ENCODE measurements at regions not wholly inside any gene's neighbourhood (a gene's known extent, or its start where the extent isn't known, plus 50 kb on each side); places are given as distances from the start of the nearest gene placed in this dataset.
A peak's percentile ranks its signal among the peaks of the same experiment; 100 is the strongest.

GRCh38 chr5:9720361-9720760 is 90.2 kb upstream of the TAS2R1 start:
- H3K4me2 ChIP-seq (ENCODE audit: low read depth, low read length) = no peak overlapping the region
- H3K4ac ChIP-seq (ENCODE audit: low read depth, low read length) = peak overlapping the region; percentile 40
- H4K8ac ChIP-seq (ENCODE audit: low read depth in 2 of 2, low read length in 2 of 2) = no peak overlapping the region
- H4K91ac ChIP-seq (ENCODE audit: insufficient read depth, low read depth, low read length) = peak overlapping the region; percentile 61
- peaks cover 0 to 2% of the 10 kb centered on the region in 2 experiments; a peak in 1 of 4 replicates for H3K79me1 ChIP-seq (ENCODE audit: low read depth in 1 of 2, low read length in 2 of 2)
- no peak overlapping the region for H3K27ac ChIP-seq (ENCODE audit: insufficient read depth, low read length)
- ChIA-PET CTCF (interaction anchor here (0.6 kb wide), 1 partner anchor 35 kb away, joined by 3 read pairs; no protein-coding TSS in a partner anchor), POLR2A (ENCODE audit: unreplicated experiment) (no interaction called here)
- no peaks in the 10 kb centered on the region for H4K20me1 ChIP-seq (ENCODE audit: insufficient read depth, low read length)
- BruUV-seq (replicated peaks) = no TSS peak
- no peak overlapping the region; the same call in 1 of the 2 replicates for H2BK20ac ChIP-seq (ENCODE audit: low read depth, low read length)
- 94% methylated on average over 2 of the region's 5 CpGs; no CpG with 5 or more reads in 1 of the 2 experiments for WGBS, 2 experiments (ENCODE audit: extremely low coverage in 2 of 2, insufficient read length in 1 of 2)
- dilution Hi-C loops (cut with HindIII; ENCODE audit: low sequenced_read_pairs, unreplicated experiment) (no loop called here), in situ Hi-C loops (cut with MboI; ENCODE audit: low sequenced_read_pairs) (no loop called here), intact Hi-C loops (cut with micrococcal nuclease) (no loop called here)
- H3K18ac ChIP-seq (ENCODE audit: low read depth, low read length) = no peak overlapping the region
- H3K27me3 ChIP-seq (ENCODE audit: control insufficient read depth, insufficient read depth, low read length) = no peaks in the 10 kb centered on the region
- peaks cover 9% of the 10 kb centered on the region for H3K4me1 ChIP-seq (ENCODE audit: control insufficient read depth, insufficient read depth, low read length)
- H3K36me3 ChIP-seq (ENCODE audit: control insufficient read depth, insufficient read depth, low read length) = no peaks in the 10 kb centered on the region
- no peak overlapping the region for H3K9ac ChIP-seq (ENCODE audit: low read depth, low read length)
- H3K56ac ChIP-seq (ENCODE audit: extremely low read depth, insufficient read depth, low read length) = no peak overlapping the region
- H2AK9ac ChIP-seq (replicated peaks; ENCODE audit: low read depth, low read length, poor library complexity) = no peak overlapping the region
- no peak overlapping the region for H2BK5ac ChIP-seq (ENCODE audit: low read depth, low read length, poor library complexity, severe bottlenecking)
- TF ChIP-seq CHD1 (IDR thresholded peaks at IDR 0.05; ENCODE audit: low read depth, low read length) = no peak
- no peak for TF ChIP-seq ELK1 (IDR thresholded peaks at IDR 0.05; ENCODE audit: borderline replicate concordance, low read depth, low read length)
- no peak for TF ChIP-seq SMC3 (IDR thresholded peaks at IDR 0.05; ENCODE audit: low read depth, low read length)
- no peak for TF ChIP-seq RFX5 (IDR thresholded peaks at IDR 0.05; ENCODE audit: low read depth, low read length)
- TF ChIP-seq RAD21 (IDR thresholded peaks at IDR 0.05; ENCODE audit: low read length) = no peak
- no peak for TF ChIP-seq NFE2L2 (IDR thresholded peaks at IDR 0.05; ENCODE audit: low read depth, low read length)
- peaks cover 5% of the 10 kb centered on the region for H3K9me1 ChIP-seq (ENCODE audit: insufficient read depth, low read length)
- ATAC-seq (ENCODE audit: low read depth) = no peak
- peak overlapping the region; percentile 45; the same call in 1 of the 3 replicates for H2BK15ac ChIP-seq (ENCODE audit: low read depth, low read length)
- H3K14ac ChIP-seq (replicated peaks; ENCODE audit: low read depth, low read length) = 0 out of 2 replicates have a peak overlapping the region, but pooled peaks have one; percentile 35
- no peak for DNase-seq
- H3K23ac ChIP-seq (ENCODE audit: low read depth, low read length) = no peak overlapping the region
- no peak overlapping the region for H2BK120ac ChIP-seq (ENCODE audit: low read depth, low read length)
- H2AFZ ChIP-seq (replicated peaks; ENCODE audit: low read length, poor library complexity) = peak overlapping the region; percentile 26
- no peak overlapping the region for H4K5ac ChIP-seq (ENCODE audit: low read depth, low read length)
- no peaks in the 10 kb centered on the region for H3K9me3 ChIP-seq (ENCODE audit: control insufficient read depth, insufficient read depth, low read length)
- no peak overlapping the region for H3K4me3 ChIP-seq (ENCODE audit: insufficient read depth, low read depth, low read length)
- H2AK5ac ChIP-seq (ENCODE audit: low read depth, low read length) = peak overlapping the region; percentile 74

Measured in IMR-90 (cell line).